Activated CD4-positive, alpha-beta T cell treated with anti-CD3 and anti-CD28 coated beads for 1 hour (primary cell): ENCODE measurements at regions not wholly inside any gene's neighbourhood (a gene's known extent, or its start where the extent isn't known, plus 50 kb on each side); places are given as distances from the start of the nearest gene placed in this dataset.

ENCODE experiments used
- DNase-seq: peaks from one replicate; pipeline ENCODE4 v3.0.0-alpha.2; 2020

DNA sequence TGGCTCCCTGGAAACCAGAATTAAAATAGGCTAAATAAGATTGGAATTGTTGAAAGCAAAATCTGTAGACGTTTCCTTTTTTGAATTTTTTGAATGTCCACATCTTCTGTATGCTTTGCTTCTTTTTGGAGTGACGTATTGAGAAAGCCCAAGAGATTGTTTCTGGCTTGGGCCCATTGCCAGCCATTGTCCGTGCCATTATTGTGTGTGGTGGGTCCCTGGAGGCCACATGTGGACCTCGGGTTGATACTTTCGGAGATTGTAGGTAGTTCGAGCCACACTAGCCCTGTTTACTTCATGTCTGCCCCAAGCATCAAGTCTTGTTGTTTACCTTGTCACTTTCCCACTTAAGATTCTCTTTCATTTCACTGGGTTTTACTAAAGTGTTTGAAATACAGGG, 106.0 kb downstream of the PALM2AKAP2 start:
- no peak for DNase-seq

DNA sequence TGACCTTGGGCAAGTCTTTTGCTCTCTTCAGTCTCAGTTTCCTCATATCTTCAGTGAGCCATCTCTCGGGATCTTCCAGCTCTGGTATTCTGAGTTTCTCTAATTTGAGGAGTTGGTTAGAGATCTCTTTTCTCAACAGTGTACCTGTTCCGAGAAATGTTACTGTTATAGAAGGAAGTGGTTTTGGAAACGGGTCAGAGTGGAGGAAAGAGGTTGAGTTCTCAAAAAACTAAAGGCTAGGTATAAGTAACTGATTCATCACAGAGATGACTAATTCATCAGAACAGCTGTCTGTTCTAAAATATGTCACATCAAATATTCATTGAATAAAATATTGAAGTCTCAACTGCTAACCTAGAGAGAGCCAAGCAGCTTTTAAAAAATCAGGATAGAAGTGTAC, 106.6 kb downstream of the PALM2AKAP2 start:
- no peak for DNase-seq

DNA sequence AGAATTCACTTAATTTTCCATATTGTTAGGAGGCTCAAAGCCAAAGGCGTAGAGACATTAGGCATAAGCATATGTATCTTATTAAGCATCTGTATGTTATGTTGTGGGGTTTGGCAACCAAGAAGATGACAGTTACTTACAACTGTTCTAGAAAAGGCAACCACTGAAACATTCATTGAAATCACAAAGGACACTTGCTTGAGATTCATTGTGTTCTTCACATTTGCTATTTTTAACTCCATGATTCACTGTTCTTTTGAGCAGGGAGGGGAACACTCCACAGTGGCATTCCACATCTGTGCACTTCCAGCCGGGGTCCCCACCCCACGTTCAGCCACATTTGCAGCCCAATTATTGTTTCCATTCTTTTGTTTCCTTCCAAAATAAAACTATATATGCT, 107.1 kb downstream of the PALM2AKAP2 start:
- no peak for DNase-seq

DNA sequence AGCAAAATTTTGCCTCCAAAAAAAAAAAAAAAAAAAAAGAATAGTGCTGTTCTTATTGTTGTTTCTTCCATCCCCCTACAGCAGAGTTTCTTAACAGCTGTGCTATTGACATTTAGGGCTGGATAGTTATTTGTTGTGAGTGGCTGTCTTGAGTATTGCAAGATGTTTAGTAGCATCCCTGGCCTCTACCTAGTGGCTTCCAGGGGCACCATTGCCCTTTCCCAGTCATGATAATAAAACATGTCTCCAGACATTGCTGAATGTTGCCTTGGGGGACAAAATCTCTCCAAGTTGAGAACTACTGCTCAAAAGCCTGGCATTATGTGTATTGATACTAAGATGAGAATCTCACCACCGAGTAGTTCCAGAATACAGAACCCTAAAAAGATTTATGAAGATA, 108.7 kb downstream of the PALM2AKAP2 start:
- no peak for DNase-seq

DNA sequence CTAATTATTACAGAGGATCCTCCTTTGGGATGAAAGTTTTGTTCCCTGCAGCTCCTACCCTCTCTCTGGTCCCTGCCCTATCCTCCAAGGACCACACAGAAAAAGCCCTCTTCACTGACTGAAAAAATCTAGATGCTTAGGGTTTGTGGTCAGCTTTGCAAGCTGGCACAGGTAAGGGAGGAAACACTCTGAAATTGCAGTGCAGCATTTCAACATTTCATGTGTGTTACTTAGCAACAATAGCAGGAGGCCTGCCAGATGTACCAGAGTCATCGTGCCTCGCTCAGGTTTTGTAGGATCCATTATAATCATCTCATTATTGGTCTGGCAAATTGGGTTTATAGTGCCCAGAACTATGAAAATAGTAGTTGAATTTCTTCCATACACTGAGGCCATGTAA, 109.5 kb downstream of the PALM2AKAP2 start:
- no peak for DNase-seq

DNA sequence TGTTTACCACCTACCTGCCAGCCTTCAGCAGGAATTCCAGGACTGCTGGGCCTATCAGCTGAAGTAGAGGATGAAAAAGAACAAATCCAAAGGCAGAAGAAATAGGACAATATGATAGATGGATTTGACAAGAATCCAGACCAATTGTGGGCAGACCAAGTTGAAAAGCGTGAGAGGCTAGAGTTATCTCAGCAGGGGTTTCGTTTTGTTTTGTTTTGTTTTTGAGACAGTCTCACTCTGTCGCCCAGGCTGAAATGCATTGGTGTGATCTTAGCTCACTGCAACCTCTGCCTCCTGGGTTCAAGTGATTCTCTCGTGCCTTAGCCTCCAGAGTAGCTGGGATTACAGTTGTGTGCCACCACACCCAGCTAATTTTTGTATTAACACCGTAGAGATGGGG, 113.2 kb downstream of the PALM2AKAP2 start:
- DNase-seq, result no peak

DNA sequence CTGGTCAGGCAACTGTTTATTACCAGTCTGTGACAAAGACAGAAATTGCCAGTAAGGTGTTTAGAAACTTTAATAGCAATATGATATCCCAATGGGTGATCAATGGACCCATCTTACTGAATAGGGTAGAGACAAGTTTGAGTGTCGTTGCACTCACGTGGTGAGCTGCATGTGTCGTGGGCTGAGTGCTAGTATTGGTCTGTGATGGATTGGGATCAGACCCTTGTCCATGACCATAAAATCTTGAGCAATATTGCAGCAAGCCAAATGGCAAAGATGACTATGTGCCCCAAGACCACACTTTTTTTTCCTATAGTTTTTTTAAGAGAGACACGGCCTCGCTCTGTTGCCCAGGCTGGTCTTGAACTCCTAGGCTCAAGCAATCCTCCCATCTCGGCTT, 114.5 kb downstream of the PALM2AKAP2 start:
- no peak for DNase-seq

DNA sequence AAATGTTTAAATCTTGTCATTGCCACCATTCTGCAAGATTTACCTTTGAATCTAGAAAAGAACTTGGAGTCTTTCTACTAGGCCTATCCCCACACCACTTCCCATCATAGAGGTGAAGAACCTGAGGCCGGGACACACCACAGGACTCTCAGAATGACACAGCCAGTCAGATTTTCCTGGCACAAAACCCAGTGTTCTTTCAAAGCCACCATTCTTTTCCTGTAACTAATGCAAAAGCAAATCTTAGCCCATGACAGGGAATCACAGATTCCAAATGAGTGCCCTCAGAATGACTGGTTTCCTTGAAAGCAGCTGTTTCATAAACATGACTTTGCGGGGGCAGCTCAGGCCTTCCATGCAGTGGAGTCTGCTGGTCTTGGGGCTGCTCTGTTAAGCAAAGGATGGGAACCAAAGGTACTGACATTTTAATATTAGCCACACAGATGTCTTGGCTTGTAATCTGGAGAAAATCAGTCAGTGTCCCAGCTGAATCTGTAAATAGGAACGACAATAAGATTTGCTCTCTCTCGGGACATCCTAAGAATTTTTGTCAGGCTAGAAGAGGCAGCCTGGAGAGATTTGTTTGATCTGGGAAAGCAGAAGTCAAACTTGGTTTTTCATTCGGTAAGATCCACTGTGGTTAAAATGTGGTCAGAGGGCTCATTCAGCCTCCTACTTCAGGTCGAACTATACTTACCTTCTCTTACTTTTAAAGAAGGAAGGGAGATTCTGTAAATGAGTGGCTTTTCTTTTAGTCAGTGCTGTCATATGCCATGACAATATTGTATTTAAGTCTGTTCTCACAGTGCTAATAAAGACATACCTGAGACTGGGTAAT, 115.1 kb downstream of the PALM2AKAP2 start:
- no peak for DNase-seq

DNA sequence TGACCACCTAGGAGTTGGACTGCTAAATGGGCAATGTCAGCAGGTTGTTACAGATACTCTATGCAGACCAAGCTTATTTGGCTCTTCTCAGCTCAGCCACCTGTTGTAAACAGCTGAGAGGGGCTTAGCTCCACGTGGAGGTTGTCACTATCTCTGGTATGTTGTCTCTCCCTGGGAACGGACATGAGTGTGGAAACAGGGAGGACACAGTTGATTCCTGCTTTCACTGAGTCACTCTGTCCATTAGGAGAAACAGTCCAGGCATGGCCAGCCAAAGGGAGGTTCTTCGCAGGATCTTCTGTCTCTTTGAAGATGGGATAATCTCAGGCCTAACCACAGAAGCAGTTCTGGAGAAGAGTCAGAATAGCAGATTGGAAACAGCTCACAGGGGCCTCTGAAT, 121.2 kb downstream of the PALM2AKAP2 start:
- no peak for DNase-seq

DNA sequence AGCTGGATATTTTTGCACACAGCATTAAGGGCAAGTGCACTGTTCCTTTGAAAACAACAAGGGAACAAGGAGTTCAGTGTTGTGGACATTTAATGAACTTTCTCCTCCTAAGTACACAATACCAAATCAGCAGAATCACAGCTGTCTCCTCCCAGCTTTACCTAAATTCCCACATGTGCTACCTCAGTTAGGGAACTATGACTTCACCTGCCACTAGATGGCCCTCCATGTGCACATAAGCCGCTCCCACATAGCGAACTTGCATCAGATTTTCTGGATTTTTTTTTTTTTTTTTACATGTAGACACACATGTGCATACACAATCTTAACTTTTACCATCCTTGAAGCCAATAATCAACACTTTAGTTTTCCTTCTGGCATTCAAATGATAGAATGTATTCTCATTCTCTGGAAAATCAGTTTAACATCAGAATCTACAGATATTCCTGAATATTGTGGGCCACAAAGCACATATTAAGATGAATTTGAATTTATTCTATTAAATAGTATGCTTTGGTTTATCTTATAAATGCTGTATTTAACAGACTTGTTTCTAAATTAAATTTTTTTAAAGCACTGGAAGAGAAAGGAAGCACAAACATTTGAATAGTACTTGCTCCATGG, 123.6 kb downstream of the PALM2AKAP2 start:
- DNase-seq, result peak; percentile 23

DNA sequence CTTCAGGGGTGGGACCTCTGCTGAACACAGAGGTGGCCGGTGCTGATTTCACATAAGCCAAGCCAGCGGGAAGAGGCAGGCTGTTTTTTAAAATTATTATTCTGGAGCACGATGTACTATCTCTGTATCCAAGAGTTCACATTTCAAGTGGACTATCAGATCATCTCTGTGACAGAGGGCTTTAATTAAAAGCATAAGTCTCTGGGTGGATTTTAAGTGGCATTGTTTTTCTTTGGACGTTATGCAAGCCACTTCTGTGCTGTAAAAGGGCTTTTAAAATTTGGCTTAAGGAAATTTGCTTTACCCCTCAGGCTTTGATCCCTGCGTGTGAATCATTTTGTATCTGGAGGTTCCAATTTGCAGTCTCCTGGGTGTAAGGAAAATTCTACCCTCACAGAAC, 124.7 kb downstream of the PALM2AKAP2 start:
- DNase-seq, result no peak

DNA sequence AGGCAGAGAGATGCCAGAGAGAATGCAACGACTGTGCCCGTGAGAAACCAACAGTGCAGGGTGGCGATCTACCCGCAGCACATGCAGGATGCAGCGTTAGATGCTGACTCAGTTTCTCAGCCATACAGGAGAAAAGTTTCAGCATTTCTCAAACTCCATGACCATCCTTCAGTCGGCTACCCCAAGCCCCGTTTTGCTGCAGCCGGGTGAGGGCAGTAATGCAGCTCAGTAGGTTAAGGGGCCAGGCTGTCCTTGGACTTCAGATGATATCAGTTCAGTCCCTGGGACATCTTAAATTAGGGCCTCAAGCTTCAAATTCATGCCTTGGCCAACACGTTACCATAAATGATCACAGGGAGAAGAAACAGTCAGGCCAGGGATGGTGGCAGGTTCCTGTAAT, 125.5 kb downstream of the PALM2AKAP2 start:
- DNase-seq, result no peak

DNA sequence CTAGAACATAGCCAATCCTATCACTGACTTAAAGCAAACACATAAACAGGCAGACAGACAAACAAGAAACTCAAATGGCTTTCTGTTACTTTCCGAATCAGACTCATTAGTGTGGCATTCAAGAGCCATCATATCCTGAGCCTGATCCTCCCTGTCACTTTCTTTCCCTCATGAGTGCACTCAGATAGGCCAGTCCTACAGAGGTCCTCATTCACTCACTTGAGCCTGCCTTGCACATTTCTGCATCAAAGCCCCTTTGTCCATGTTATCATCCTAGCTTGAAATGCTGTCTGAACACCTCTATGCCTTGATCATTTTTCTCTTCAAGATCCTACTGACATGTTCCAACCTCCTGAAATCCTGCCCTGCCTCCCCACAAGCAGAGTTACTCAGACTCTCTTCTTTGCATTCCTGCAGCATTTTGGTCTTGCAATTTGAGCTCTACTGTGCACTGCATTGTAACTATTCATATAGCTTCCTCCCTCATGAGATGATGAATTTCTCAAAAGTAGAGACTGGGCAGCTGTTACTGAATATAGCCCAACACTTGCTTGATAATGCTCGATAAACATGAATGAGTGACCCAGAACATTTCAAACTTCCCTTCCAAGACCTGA, 126.9 kb downstream of the PALM2AKAP2 start:
- DNase-seq, result no peak

DNA sequence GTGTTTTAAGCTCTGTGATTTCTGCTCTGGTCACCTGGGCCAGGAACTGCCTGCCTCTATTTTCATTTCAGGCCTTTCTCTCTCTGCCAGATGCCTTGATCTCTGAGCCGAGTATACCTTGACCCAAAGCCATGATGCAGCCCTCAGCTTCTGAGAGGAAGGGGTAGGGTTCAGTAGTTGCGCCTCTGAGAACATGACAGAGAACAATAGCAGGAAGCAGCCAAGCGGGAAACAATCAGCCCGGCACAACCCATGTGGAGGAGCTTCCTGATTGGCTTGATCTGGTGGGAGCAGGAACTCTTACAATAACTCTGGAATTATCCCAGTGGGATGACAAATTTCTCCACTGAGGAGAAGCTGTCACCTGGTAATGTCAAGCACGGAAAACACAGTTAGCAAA, 127.4 kb downstream of the PALM2AKAP2 start:
- no peak for DNase-seq

DNA sequence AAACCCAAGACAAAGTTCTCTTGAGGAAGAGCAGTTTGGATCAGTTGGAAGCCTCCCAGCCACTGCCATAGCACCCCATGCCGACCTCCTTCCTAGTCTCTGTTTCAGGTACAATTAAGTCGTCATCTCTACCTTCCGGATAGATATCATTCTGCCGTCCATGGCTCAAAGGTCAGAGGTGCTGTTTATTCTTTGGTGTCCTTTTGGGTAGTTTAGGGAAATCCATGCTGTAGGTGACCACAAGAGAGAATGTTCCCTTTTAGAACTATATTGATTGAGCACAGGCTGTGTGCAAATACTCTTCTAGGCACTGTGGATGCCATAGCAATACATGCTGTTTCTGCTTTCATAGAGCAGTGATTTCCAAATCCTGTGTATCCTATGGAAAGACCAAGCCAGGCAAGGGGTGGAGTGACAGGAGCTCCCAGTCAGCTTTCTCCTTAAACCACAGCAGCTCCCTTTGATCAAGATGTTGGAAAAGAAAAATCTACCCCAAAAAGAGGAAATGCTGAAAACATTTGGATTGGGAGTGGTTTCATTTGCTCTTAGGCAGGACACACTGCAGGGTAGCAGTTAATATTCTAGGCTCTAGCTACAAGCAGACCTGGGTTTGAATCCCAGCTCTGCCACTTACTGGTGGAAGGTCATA, 127.9 kb downstream of the PALM2AKAP2 start:
- DNase-seq, result no peak

DNA sequence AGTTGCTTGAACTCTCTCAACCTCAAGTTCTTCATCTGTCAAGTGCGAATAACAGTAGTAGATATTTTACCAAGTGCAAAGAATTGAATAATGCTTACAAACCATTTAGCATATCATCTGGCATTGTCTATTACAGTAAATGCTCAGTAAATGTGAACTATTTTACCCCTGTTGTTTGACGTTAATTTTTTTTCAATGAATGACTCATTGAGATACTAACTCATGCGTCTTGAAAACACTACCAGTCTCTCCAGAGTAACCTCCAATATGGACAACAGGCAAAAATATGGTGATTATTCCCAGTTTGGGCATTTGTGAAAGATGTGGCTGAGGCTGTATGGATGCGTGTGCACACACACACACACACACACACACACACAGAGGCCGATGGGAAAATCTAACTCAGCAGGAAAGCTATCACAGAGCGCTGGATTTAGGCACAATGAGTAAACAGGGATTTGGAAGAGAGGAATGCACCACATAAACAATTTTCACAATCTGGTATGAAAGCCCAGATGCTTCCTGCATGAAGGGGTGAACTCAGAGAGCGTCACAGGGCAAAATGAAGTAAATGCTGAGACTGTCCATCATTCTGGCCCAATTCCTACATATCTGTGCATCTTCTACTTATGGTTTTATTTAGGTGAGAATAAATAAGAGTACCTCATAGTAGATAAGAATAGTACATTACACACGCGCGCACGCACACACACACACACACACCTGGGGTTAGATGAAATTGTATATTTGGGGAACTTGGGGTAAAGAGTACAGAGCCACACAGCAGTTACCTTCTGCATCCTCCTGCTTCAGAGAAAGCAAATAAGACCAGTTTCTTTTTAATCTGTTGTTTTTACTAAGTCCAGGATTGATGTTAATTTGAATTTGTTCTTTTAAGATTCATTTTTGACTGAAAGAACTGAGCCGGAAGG, 128.7 kb downstream of the PALM2AKAP2 start:
- no peak for DNase-seq

DNA sequence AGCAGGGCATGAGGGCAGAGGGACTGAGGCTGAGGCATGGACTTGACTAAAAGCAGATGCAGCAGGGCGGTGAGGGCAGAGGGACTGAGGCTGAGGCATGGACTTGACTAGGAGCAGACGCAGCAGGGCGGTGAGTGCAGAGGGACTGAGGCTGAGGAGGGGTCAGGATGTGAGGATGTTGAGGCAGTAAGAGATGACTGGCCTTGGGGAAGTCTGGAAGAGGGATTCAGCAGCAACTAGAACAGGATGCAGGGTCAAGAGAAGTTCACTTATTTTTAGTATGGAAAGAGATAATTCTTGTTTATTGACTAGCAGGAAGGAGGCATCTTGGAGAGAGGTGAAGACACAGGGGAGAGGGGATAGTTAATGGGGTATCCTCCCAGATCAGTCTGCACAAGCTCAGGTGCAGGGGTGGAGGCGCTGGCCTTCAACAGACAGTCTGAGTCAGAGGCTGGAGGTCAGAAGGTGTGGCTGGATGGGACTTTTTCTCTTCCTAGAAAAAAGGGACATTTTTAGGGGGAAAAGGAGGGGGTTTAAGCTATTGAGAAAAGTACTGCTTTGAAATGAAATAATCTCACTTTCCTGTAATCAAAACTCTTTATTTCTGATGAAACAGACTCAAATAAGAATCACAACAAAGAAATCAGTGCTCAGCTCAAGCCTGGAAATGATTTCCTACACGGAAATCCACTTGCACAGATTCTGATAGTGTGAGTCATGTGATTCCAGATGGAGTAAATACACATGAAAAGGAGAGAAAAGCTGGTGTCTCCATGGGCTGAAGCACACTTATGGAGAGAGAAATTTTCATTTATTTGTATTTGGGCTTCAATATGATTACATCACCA, 130.9 kb downstream of the PALM2AKAP2 start:
- DNase-seq, result no peak

DNA sequence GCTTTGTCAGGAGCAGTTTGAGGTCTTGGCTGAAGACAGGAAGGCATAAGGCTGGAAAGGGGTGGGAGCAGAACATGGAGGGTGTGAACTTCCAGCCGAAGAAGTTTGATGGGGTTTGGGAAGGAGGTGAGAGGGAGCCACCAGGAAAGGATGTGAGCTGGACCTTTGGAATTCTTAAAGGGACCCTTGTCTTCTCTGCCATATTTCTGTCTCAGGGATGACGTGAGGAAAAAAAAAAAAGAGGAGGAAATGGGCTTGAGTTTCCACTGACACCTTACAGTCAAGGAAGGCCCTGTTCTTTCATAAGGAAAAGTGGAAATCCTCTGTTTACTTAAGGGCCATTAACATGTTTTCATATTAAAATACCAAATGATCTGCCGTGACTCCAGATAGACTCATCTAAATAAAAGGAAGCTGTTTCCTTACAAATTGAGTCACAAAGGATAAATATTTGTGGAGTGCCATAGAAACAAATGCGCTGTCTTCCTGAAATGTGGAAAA, 132.1 kb downstream of the PALM2AKAP2 start:
- DNase-seq, result no peak

DNA sequence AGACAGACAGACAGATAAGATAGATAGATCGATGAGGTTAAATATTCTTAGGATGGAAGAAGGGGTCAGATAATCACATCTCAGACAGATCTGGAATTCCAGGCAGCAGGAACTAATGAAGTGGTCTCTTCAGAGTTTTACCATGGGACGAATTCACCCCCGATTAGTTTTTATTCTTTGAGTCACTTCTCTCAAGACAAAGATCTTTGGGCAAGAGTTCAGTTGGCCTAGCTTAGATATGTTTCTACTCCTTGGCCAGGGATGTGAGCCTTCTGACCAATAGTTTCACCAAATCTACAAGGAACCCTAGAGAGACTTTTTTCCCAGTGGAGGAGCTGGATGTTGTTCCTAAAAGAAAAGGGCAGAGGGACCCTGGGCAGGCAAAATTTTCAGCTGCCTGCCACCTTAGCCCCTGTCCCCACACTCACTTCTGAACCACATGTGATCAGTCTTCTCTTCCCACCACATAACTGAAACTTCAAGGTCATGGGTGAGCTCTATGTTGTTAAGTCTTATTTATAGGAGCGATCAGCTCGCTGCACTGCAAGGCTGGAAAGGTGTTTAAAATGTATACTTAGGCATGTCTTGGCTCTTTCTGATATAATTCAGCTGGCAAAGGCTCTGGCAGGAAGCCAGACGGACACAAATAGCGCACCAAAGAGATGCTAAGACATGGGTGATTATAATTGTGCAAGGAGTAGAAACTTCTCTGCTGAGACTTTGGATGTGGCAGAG, 132.9 kb downstream of the PALM2AKAP2 start:
- no peak for DNase-seq

DNA sequence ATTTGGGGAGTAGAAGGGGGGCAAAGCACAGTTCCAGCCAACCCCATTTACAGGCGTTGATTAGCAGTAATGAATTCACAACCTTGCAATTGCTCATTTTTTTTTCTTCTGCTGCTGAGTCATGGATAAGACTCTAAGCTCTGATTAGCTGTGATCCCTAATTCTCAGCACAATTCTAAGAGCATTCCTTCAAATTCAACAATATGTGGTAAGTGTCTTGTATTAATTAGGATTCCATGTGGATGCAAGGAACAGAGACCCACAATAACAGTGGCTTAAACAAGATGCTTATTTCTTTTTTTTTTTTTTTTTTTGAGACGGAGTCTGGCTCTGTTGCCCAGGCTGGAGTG, 133.4 kb downstream of the PALM2AKAP2 start:
- DNase-seq, result no peak
